GM19351 (cell line): ENCODE measurements at regions not wholly inside any gene's neighbourhood (a gene's known extent, or its start where the extent isn't known, plus 50 kb on each side); places are given as distances from the start of the nearest gene placed in this dataset.
"Not testable (repeated sequence)": the region's sequence is repeated elsewhere in the genome, so short reads cannot be mapped to it uniquely, and the experiment has no call there.

Experiments used
- ATAC-seq: cut with Tn5 transposase; IDR thresholded peaks from one replicate; pipeline ENCODE4 v1.9.1; 2021; ENCODE audit warnings: mild to moderate bottlenecking, moderate library complexity; ENCODE audit not compliant: unreplicated experiment

DNA sequence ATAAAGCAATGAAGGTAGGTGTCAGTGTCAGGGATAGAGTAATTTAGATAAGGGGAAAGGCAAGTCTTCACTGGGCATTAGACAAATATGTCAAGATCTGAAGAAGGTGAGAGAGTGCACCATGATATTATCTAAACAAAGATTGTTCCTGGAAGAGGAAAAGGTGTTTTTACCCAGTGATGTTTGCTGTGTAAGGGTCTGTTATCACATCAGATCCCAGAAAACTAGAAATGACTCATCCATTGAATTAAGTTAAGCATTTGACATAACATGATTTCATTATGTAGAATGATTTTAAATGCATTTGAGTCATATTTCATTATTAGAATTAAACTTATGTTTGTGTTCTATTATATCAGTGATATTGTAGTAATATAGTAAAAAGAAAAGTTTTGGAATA, 1279.5 kb upstream of the CITED2 start:
- ATAC-seq = no peak

DNA sequence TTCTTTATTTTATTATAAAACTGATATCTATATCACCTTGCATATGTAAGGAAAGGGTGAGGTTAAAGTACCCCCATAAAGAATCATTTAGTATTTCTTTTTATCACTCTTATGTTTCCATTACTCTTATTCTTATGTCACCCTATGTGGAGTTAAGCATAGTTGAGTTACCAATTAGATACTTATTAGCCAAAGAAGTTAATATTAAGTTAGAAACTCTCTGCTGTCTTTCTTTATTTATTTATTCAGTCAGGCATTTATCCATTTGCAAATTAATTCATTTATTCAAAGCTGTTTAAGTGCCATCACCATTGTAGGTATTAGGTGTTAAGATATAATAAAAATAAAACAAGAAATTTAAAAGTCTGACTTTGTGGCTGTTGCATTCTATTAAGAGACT, 1279.1 kb upstream of the CITED2 start:
- ATAC-seq = no peak

- ATAC-seq = not testable (repeated sequence)
Measured at GRCh38 chr6:140649502-140649901, 1275.1 kb upstream of the CITED2 start.

DNA sequence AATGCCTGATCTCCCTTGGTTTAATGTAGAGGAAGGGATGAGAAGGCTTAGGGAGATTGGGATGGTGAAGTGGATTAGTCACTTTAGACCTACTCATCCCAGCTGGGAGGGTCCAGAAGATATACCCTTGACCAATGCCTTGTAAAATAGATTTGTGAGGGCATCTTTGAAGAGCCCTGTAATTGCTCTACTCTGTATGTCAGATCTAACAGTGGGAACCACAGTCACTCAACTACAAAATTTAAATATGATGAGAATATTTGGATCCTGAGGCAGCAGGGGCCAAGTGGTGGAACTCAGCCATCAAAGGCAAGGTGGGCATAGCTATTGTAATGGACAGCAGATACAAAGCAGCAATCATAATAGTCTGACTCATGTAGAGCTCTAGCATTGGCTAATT, 1272.9 kb upstream of the CITED2 start:
- not testable (repeated sequence) for ATAC-seq

DNA sequence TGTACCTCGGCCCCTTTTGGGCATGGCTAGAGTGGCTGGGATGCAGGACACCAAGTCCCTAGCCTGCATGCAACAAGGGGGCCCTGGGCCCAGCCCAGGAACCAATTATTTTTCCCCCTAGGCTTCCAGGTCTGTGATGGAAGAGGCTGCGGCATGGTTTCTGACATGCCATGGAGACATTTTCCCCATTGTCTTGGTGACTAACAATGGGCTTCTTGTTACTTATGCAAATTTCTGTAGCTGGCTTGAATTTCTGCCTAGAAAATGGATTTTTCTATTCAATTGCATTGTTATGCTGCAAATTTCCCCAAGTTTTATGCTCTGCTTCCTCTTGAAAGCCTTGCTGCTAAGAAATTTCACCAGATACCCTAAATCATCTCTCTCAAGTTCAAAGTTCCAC, 1269.6 kb upstream of the CITED2 start:
- no peak for ATAC-seq

DNA sequence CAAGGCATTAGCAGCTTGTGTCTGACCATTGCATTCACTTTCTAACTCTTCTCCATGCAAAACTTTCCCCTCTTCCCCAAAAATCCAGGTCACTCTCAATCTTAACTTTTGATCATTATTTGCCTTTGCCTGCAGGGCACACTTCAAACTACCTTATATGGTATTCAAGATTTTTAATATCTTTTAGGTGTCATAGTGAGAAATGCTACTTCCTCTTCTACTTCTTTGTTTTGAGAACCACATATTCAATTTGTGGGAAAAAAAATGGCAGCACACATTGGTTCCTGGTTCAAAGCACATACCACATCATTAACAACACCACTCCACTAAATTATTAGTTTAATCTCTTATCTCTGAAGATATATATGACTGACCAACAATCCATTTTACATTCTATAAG, 1267.0 kb upstream of the CITED2 start:
- peak; percentile 86 for ATAC-seq

- ATAC-seq = peak; percentile 5
Measured at GRCh38 chr6:140636908-140637402, 1262.5 kb upstream of the CITED2 start.

GRCh38 chr6:140636271-140636907, 1261.9 kb upstream of the CITED2 start:
- ATAC-seq = peak; percentile 45

GRCh38 chr6:140627002-140627401, 1252.6 kb upstream of the CITED2 start:
- no peak for ATAC-seq

DNA sequence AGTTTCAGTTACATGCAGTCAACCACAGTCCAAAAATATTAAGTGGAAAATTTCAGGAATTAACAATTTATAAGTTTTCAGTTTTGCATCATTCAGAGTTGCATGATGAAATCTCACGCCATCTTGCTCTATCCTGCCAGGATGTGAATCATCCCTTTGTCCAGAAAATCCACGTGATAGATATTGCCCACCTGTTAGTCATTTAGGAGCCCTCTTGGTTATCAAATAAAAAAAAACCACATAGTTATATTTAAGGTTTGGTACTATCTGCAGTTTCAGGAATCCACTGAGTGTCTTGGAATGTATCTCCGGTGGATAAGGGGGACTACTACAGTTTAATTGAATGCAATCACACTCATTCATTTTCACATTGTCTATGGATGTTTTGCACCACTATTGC, 1249.0 kb upstream of the CITED2 start:
- ATAC-seq = no peak

DNA sequence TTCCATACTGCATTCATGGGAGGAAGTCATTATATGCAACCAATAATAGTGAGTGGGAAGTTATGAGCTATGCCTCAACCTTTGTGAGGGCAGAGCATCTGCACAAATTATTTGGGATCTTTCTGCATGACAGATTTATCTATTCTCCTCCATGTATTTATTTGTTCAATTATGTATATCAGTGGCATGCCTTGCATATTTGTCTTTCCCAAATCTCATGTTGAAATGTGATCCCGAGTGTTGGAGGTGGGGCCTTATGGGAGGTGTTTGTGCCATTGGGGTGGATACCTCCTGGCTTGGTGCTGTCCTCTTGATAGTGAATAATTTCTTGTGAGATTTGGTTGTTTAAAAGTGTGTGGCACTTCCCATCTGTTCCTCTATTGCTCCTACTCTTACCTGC, 1246.0 kb upstream of the CITED2 start:
- no peak for ATAC-seq

DNA sequence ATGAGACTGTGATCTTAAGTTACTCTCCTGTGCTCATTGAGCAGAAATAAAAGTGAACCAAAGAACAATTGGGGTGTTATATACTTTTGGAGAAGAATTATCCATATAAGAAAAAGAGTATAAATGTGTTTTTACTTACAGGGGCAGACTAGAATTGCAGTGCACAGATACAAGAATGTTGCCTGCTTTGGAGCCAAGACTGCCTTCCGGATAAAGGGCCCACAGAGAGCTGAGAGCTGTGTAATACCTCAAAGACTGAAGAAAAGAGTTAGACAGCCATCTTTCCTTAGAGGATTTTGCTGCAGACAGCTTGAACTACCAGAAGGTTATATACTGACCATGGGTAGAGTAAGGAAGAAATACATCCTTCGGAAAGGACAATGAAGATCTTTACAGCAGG, 1235.5 kb upstream of the CITED2 start:
- no peak for ATAC-seq

DNA sequence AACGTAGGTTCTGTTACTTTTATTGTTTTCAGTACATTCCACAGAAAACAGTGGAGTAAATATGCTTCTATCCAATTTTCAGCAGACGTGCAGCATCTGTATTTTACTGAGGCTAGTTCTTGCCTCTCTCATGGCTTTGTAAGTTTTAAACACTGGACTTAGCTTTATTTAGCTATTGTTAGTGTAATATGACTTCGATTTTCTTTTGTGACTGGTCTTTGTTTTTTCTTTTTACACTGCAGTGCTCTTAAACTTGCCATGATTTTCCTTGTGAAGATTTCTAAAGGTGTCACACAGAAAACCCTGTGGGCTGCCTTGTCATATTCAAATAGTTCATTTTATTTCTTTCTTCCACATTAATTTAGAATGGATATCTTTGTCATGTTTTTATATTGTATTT, 1234.9 kb upstream of the CITED2 start:
- no peak for ATAC-seq

DNA sequence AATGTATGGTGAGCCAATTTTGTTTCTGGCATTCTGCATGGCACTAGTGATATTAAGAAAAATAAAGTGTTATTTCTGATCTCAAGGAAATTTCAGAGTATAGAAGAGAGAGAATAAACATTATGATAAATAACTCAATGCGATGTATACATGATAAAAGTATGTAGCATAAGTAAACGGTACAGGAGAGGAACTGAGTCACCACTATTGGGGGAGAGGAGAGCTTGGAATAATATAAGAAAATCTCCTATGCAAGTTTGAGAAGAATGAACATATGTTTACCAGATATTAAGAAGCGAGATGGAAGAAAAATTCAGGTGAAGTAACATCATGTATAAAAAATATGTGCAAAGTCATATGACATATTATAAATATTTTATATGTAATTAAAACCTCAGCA, 1230.3 kb upstream of the CITED2 start:
- ATAC-seq = no peak

GRCh38 chr6:140602431-140603248, 1228.2 kb upstream of the CITED2 start:
- no peak for ATAC-seq

GRCh38 chr6:140601021-140601808, 1226.8 kb upstream of the CITED2 start:
- ATAC-seq = no peak

DNA sequence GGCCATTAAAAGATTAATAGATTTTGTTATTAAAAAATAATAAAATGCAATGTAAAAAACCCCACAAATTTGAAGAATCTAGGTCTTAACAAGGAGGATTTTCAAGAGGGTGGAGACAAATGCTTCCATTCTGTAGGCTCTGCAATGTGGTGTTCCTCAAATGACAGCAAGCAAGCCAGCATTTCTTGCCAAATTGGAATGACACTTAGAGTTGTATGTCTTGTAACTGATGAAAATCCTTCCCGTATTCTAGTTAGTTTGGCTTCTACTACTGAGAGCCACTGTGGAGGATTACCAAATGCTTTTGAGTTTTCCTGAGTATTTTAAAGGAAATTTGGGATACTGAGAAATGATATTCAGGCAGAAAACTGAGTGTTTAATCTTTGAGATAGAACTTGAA, 1225.5 kb upstream of the CITED2 start:
- no peak for ATAC-seq

GRCh38 chr6:140597181-140597580, 1222.7 kb upstream of the CITED2 start:
- no peak for ATAC-seq

GRCh38 chr6:140594806-140595128, 1220.3 kb upstream of the CITED2 start:
- no peak for ATAC-seq

GRCh38 chr6:140592877-140593276, 1218.4 kb upstream of the CITED2 start:
- no peak for ATAC-seq

GRCh38 chr6:140590641-140591040, 1216.2 kb upstream of the CITED2 start:
- no peak for ATAC-seq
